ENCODE measurements at regions not wholly inside any gene's neighbourhood (a gene's known extent, or its start where the extent isn't known, plus 50 kb on each side); places are given as distances from the start of the nearest gene placed in this dataset.

GRCh38 chr2:196546151-196546919 is 93.2 kb upstream of the CCDC150 start:
- H2AFZ ChIP-seq, result no peak overlapping the region
- Mint-ChIP-seq H3K9me3 (no peaks in the 10 kb centered on the region; the same call in 2 of the 3 replicates), H3K36me3 (ENCODE audit: low read depth) (no peaks in the 10 kb centered on the region), H3K4me3 (no peak overlapping the region), H3K27me3 (ENCODE audit: insufficient read depth, low read depth, poor library complexity) (no peaks in the 10 kb centered on the region), H3K4me1 (peaks cover 8% of the 10 kb centered on the region), H3K27ac (no peak overlapping the region)
- no peaks in the 10 kb centered on the region for H3K79me2 ChIP-seq (replicated peaks; ENCODE audit: insufficient read depth)
- H4K20me1 ChIP-seq (replicated peaks; ENCODE audit: insufficient read depth), result no peaks in the 10 kb centered on the region
- TF ChIP-seq ZNF331 (CRISPR knock-in tag; IDR thresholded peaks at IDR 0.05; ENCODE audit: low read depth), result no peak
- ATAC-seq, result no peak
- H3K4me2 ChIP-seq, result no peak overlapping the region
- no peaks in the 10 kb centered on the region for H3K27me3 ChIP-seq (ENCODE audit: insufficient read depth)
- H3K4me3 ChIP-seq, result no peak overlapping the region
- no peak overlapping the region for H3K27ac ChIP-seq (ENCODE audit: low read depth)
- no peaks in the 10 kb centered on the region for H3K36me3 ChIP-seq (ENCODE audit: insufficient read depth)
- H3K9me2 ChIP-seq (ENCODE audit: insufficient read depth), result 0 out of 2 replicates have a peak, but pooled peaks cover 3% of the 10 kb centered on the region
- H3F3A ChIP-seq (replicated peaks; ENCODE audit: low read depth), result no peaks in the 10 kb centered on the region
- 0 out of 2 replicates have a peak, but pooled peaks cover 3% of the 10 kb centered on the region for H3K4me1 ChIP-seq (ENCODE audit: insufficient read depth)
- DNase-seq (ENCODE audit: low spot score), result no peak

DNA sequence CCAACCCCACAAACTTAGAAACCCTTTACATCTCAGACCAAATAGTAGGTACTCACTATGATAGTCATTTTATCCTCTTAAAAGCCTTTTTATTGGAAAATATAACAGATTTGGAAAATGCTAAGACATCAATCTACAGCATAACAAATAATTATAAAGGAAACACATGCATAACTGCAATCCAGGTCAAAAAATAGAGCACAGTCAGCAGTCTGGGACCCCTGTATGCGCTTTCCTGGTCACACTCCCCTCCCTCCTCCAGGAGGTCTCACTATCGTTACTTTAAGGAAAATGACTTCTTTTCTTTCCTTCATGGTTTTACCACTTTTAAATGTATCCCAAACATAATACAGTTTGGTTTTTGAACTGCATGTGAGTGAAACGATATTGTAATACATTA is 90.5 kb upstream of the CCDC150 start:
- Histone ChIP-seq H3K36me3 (ENCODE audit: insufficient read depth) (no peaks in the 10 kb centered on the region), H4K20me1 (replicated peaks; ENCODE audit: insufficient read depth) (no peaks in the 10 kb centered on the region), H3K27me3 (ENCODE audit: insufficient read depth) (no peaks in the 10 kb centered on the region), H3K27ac (ENCODE audit: low read depth) (no peak overlapping the region), H3K9me2 (ENCODE audit: insufficient read depth) (0 out of 2 replicates have a peak, but pooled peaks cover 3% of the 10 kb centered on the region), H3K4me1 (ENCODE audit: insufficient read depth) (0 out of 2 replicates have a peak, but pooled peaks cover 4% of the 10 kb centered on the region), H2AFZ (no peak overlapping the region), H3F3A (replicated peaks; ENCODE audit: low read depth) (no peaks in the 10 kb centered on the region), H3K79me2 (replicated peaks; ENCODE audit: insufficient read depth) (no peaks in the 10 kb centered on the region), H3K4me2 (no peak overlapping the region), H3K4me3 (no peak overlapping the region)
- DNase-seq (ENCODE audit: low spot score) (no peak), ATAC-seq (no peak)
- Mint-ChIP-seq H3K4me3 (no peak overlapping the region), H3K27me3 (ENCODE audit: insufficient read depth, low read depth, poor library complexity) (no peaks in the 10 kb centered on the region), H3K27ac (no peak overlapping the region), H3K9me3 (no peaks in the 10 kb centered on the region; the same call in 2 of the 3 replicates), H3K36me3 (ENCODE audit: low read depth) (no peaks in the 10 kb centered on the region), H3K4me1 (peaks cover 15% of the 10 kb centered on the region)
- no peak for TF ChIP-seq CTCF (conservative IDR thresholded peaks at IDR 0.05; ENCODE audit: low read depth in 2 of 2)
- TF ChIP-seq ETS1 (IDR thresholded peaks at IDR 0.05), result no peak
- TF ChIP-seq ZNF331 (CRISPR knock-in tag; IDR thresholded peaks at IDR 0.05; ENCODE audit: low read depth), result no peak
- TF ChIP-seq, protein P1, sequence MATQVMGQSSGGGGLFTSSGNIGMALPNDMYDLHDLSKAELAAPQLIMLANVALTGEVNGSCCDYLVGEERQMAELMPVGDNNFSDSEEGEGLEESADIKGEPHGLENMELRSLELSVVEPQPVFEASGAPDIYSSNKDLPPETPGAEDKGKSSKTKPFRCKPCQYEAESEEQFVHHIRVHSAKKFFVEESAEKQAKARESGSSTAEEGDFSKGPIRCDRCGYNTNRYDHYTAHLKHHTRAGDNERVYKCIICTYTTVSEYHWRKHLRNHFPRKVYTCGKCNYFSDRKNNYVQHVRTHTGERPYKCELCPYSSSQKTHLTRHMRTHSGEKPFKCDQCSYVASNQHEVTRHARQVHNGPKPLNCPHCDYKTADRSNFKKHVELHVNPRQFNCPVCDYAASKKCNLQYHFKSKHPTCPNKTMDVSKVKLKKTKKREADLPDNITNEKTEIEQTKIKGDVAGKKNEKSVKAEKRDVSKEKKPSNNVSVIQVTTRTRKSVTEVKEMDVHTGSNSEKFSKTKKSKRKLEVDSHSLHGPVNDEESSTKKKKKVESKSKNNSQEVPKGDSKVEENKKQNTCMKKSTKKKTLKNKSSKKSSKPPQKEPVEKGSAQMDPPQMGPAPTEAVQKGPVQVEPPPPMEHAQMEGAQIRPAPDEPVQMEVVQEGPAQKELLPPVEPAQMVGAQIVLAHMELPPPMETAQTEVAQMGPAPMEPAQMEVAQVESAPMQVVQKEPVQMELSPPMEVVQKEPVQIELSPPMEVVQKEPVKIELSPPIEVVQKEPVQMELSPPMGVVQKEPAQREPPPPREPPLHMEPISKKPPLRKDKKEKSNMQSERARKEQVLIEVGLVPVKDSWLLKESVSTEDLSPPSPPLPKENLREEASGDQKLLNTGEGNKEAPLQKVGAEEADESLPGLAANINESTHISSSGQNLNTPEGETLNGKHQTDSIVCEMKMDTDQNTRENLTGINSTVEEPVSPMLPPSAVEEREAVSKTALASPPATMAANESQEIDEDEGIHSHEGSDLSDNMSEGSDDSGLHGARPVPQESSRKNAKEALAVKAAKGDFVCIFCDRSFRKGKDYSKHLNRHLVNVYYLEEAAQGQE (IDR thresholded peaks at IDR 0.05; ENCODE audit: unreplicated experiment), result no peak

All from GM23338 (cell line).